ENCODE measurements at regions not wholly inside any gene's neighbourhood (a gene's known extent, or its start where the extent isn't known, plus 50 kb on each side); places are given as distances from the start of the nearest gene placed in this dataset.

DNA sequence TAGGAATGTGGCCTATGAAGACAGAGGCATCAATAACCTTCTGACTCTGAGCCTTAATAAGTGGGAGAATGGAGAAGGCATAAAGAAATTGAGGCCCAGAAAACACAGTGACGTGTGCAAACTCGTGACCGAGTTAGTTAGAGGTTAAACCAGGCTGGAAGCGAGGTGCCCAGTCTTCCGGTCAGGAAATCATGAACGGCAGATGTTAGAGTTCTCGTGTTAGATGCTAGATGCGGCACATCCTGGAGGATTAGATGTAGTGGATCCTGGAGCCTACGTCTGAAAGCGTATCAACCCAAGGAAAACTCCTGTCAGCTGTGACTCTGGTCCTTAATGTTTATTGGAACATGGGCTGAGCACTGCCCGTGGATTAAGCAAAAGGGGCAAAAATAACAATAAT is 275.9 kb downstream of the TCF7L2 start:
- TF ChIP-seq, protein P1, sequence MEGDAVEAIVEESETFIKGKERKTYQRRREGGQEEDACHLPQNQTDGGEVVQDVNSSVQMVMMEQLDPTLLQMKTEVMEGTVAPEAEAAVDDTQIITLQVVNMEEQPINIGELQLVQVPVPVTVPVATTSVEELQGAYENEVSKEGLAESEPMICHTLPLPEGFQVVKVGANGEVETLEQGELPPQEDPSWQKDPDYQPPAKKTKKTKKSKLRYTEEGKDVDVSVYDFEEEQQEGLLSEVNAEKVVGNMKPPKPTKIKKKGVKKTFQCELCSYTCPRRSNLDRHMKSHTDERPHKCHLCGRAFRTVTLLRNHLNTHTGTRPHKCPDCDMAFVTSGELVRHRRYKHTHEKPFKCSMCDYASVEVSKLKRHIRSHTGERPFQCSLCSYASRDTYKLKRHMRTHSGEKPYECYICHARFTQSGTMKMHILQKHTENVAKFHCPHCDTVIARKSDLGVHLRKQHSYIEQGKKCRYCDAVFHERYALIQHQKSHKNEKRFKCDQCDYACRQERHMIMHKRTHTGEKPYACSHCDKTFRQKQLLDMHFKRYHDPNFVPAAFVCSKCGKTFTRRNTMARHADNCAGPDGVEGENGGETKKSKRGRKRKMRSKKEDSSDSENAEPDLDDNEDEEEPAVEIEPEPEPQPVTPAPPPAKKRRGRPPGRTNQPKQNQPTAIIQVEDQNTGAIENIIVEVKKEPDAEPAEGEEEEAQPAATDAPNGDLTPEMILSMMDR (conservative IDR thresholded peaks at IDR 0.05; ENCODE audit: low read depth, low read length), result no peak
- TF ChIP-seq EZH2 (IDR thresholded peaks at IDR 0.05; ENCODE audit: borderline replicate concordance, low read depth, low read length, poor library complexity, severe bottlenecking), result no peak
